Stimulated activated naive B cell treated with anti-CD40 and anti-IgM and Interleukin-4, amounts not matched to agents 10 μg/mL and 1 μg/mL and 100 μg/mL, for 72 hours (primary cell): ENCODE measurements at regions not wholly inside any gene's neighbourhood (a gene's known extent, or its start where the extent isn't known, plus 50 kb on each side); places are given as distances from the start of the nearest gene placed in this dataset.

ENCODE experiments used
- ATAC-seq, 2 donors: fragments of 150-1000 bp; cut with Tn5 transposase; replicated peaks; 2 replicates each; pipeline ENCODE4 v1.10.0; 2021; ENCODE audit warnings: moderate library complexity in 1 of 2
- DNase-seq: peaks from one replicate; pipeline ENCODE4 v3.0.0; 2021
- H3K27ac Mint-ChIP-seq: one replicate; pipeline ENCODE4 v1.8.0; 2022; ENCODE audit warnings: mild to moderate bottlenecking, mixed read lengths
- H3K27me3 Mint-ChIP-seq, 2 donors: one replicate each; pipeline ENCODE4 v1.8.0; 2022; ENCODE audit warnings: mixed read lengths in 2 of 2
- H3K36me3 Mint-ChIP-seq, 2 donors: one replicate each; pipeline ENCODE4 v1.8.0; 2022; ENCODE audit warnings: mixed read lengths in 2 of 2, mild to moderate bottlenecking in 1 of 2
- H3K4me1 Mint-ChIP-seq, 2 donors: one replicate each; pipeline ENCODE4 v1.8.0; 2022; ENCODE audit warnings: mixed read lengths in 2 of 2, mild to moderate bottlenecking in 1 of 2
- H3K4me3 Mint-ChIP-seq, 2 donors: one replicate each; pipeline ENCODE4 v1.8.0; 2022; ENCODE audit warnings: mild to moderate bottlenecking in 2 of 2, mixed read lengths in 2 of 2, moderate library complexity in 1 of 2
- H3K9me3 Mint-ChIP-seq, 2 donors: one replicate each; pipeline ENCODE4 v1.8.0; 2022; ENCODE audit warnings: mixed read lengths in 2 of 2, mild to moderate bottlenecking in 1 of 2

GRCh38 chr3:161555320-161555719 lies 58.7 kb downstream of the OTOL1 start:
- Mint-ChIP-seq H3K36me3 (no peaks in the 10 kb centered on the region), H3K4me3 (no peak overlapping the region)

GRCh38 chr3:161556533-161556932 lies 59.9 kb downstream of the OTOL1 start:
- ATAC-seq (no peak), DNase-seq (no peak)
- Mint-ChIP-seq H3K27me3 (no peaks in the 10 kb centered on the region), H3K4me1 (no peaks in the 10 kb centered on the region), H3K27ac (no peak overlapping the region), H3K9me3 (no peaks in the 10 kb centered on the region), H3K36me3 (no peaks in the 10 kb centered on the region), H3K4me3 (no peak overlapping the region)

More at GRCh38 chr3:161555320-161555719, 58.7 kb downstream of the OTOL1 start:
- ATAC-seq (no peak), DNase-seq (no peak)
- Mint-ChIP-seq H3K27ac (no peak overlapping the region), H3K4me1 (no peaks in the 10 kb centered on the region), H3K9me3 (no peaks in the 10 kb centered on the region), H3K27me3 (no peaks in the 10 kb centered on the region)

GRCh38 chr3:161556941-161557340 lies 60.3 kb downstream of the OTOL1 start:
- H3K4me1 Mint-ChIP-seq: no peaks in the 10 kb centered on the region
- no peak for ATAC-seq
- DNase-seq: no peak
- H3K27me3 Mint-ChIP-seq: no peaks in the 10 kb centered on the region
- H3K4me3 Mint-ChIP-seq: no peak overlapping the region
- H3K36me3 Mint-ChIP-seq: no peaks in the 10 kb centered on the region
- no peaks in the 10 kb centered on the region for H3K9me3 Mint-ChIP-seq
- no peak overlapping the region for H3K27ac Mint-ChIP-seq

GRCh38 chr3:161557445-161558150 lies 61.0 kb downstream of the OTOL1 start:
- no peak for DNase-seq

GRCh38 chr3:161558236-161558635 lies 61.6 kb downstream of the OTOL1 start:
- H3K4me3 Mint-ChIP-seq: no peak overlapping the region
- DNase-seq (no peak), ATAC-seq (no peak)
- H3K4me1 Mint-ChIP-seq: no peaks in the 10 kb centered on the region
- no peaks in the 10 kb centered on the region for H3K27me3 Mint-ChIP-seq
- no peaks in the 10 kb centered on the region for H3K36me3 Mint-ChIP-seq
- H3K27ac Mint-ChIP-seq: no peak overlapping the region
- H3K9me3 Mint-ChIP-seq: no peaks in the 10 kb centered on the region

More at GRCh38 chr3:161557445-161558150, 61.0 kb downstream of the OTOL1 start:
- ATAC-seq: no peak
- Mint-ChIP-seq H3K4me3 (no peak overlapping the region), H3K4me1 (no peaks in the 10 kb centered on the region), H3K9me3 (no peaks in the 10 kb centered on the region), H3K27me3 (no peaks in the 10 kb centered on the region), H3K36me3 (no peaks in the 10 kb centered on the region), H3K27ac (no peak overlapping the region)

GRCh38 chr3:161559177-161559998 lies 62.8 kb downstream of the OTOL1 start:
- H3K4me1 Mint-ChIP-seq: no peaks in the 10 kb centered on the region
- no peak overlapping the region for H3K4me3 Mint-ChIP-seq
- DNase-seq (no peak), ATAC-seq (no peak)
- H3K27me3 Mint-ChIP-seq: no peaks in the 10 kb centered on the region
- H3K27ac Mint-ChIP-seq: no peak overlapping the region
- H3K9me3 Mint-ChIP-seq: no peaks in the 10 kb centered on the region
- H3K36me3 Mint-ChIP-seq: no peaks in the 10 kb centered on the region

- ATAC-seq (peak in 1 of 2 donors; percentile 42), DNase-seq (no peak)
- Mint-ChIP-seq H3K27me3 (no peaks in the 10 kb centered on the region), H3K4me3 (no peak overlapping the region), H3K36me3 (no peaks in the 10 kb centered on the region), H3K27ac (no peak overlapping the region), H3K9me3 (no peaks in the 10 kb centered on the region), H3K4me1 (no peaks in the 10 kb centered on the region)
Measured at GRCh38 chr3:161560008-161560637, 63.5 kb downstream of the OTOL1 start.

- Mint-ChIP-seq H3K9me3 (peaks cover 0 to 1% of the 10 kb centered on the region in 2 donors), H3K36me3 (no peaks in the 10 kb centered on the region), H3K4me1 (no peaks in the 10 kb centered on the region), H3K27me3 (no peaks in the 10 kb centered on the region), H3K4me3 (no peak overlapping the region), H3K27ac (no peak overlapping the region)
- no peak for ATAC-seq
- no peak for DNase-seq
Measured at GRCh38 chr3:161567577-161568361, 71.2 kb downstream of the OTOL1 start.

GRCh38 chr3:161568671-161569070 lies 72.1 kb downstream of the OTOL1 start:
- ATAC-seq: no peak
- Mint-ChIP-seq H3K4me3 (no peak overlapping the region), H3K27me3 (no peaks in the 10 kb centered on the region), H3K4me1 (no peaks in the 10 kb centered on the region), H3K27ac (no peak overlapping the region), H3K36me3 (no peaks in the 10 kb centered on the region), H3K9me3 (peaks cover 0 to 1% of the 10 kb centered on the region in 2 donors)
- DNase-seq: no peak

GRCh38 chr3:161571951-161572350 lies 75.3 kb downstream of the OTOL1 start:
- Mint-ChIP-seq H3K36me3 (no peaks in the 10 kb centered on the region), H3K27me3 (no peaks in the 10 kb centered on the region), H3K27ac (no peak overlapping the region), H3K9me3 (peaks cover 0 to 5% of the 10 kb centered on the region in 2 donors), H3K4me3 (no peak overlapping the region), H3K4me1 (no peaks in the 10 kb centered on the region)
- ATAC-seq (no peak), DNase-seq (no peak)

GRCh38 chr3:161573136-161573535 lies 76.5 kb downstream of the OTOL1 start:
- H3K9me3 Mint-ChIP-seq: peaks cover 0 to 3% of the 10 kb centered on the region in 2 donors
- no peaks in the 10 kb centered on the region for H3K27me3 Mint-ChIP-seq
- H3K4me1 Mint-ChIP-seq: no peaks in the 10 kb centered on the region
- ATAC-seq (no peak), DNase-seq (no peak)
- H3K4me3 Mint-ChIP-seq: no peak overlapping the region
- H3K27ac Mint-ChIP-seq: no peak overlapping the region
- H3K36me3 Mint-ChIP-seq: no peaks in the 10 kb centered on the region

- Mint-ChIP-seq H3K4me1 (no peaks in the 10 kb centered on the region), H3K4me3 (no peak overlapping the region), H3K36me3 (no peaks in the 10 kb centered on the region), H3K27ac (no peak overlapping the region), H3K27me3 (no peaks in the 10 kb centered on the region), H3K9me3 (peaks cover 0 to 3% of the 10 kb centered on the region in 2 donors)
- no peak for ATAC-seq
- DNase-seq: no peak
Measured at GRCh38 chr3:161575901-161576300, 79.3 kb downstream of the OTOL1 start.

GRCh38 chr3:161576311-161576710 lies 79.7 kb downstream of the OTOL1 start:
- H3K27me3 Mint-ChIP-seq: no peaks in the 10 kb centered on the region
- no peak for ATAC-seq
- peaks cover 0 to 3% of the 10 kb centered on the region in 2 donors for H3K9me3 Mint-ChIP-seq
- no peaks in the 10 kb centered on the region for H3K4me1 Mint-ChIP-seq
- H3K36me3 Mint-ChIP-seq: no peaks in the 10 kb centered on the region
- DNase-seq: no peak
- H3K27ac Mint-ChIP-seq: no peak overlapping the region
- H3K4me3 Mint-ChIP-seq: no peak overlapping the region
